Fibroblast of lung (primary cell): ENCODE measurements at regions not wholly inside any gene's neighbourhood (a gene's known extent, or its start where the extent isn't known, plus 50 kb on each side); places are given as distances from the start of the nearest gene placed in this dataset.

Source experiments
- DNase-seq, 2 donors: peaks; one replicate each; pipeline versions ENCODE4 v3.0.0 to v3.0.0-alpha.2; 2010; ENCODE audit warnings: low read depth in 2 of 2
- H2AFZ ChIP-seq: 2 replicates; pipeline ENCODE4 v1.5.1; 2012; ENCODE audit warnings: low read length, control low read depth, inconsistent platforms
- H3K27ac ChIP-seq: 2 replicates; pipeline ENCODE4 v1.5.1; 2011; ENCODE audit warnings: low read length, control low read depth; ENCODE audit not compliant: insufficient read depth
- H3K27me3 ChIP-seq: 2 replicates; pipeline ENCODE4 v1.5.1; 2011; ENCODE audit warnings: mild to moderate bottlenecking, low read length; ENCODE audit not compliant: control insufficient read depth, insufficient read depth
- H3K36me3 ChIP-seq: 2 replicates; pipeline ENCODE4 v1.5.1; 2011; ENCODE audit warnings: low read length; ENCODE audit not compliant: control insufficient read depth, insufficient read depth
- H3K4me1 ChIP-seq: 2 replicates; pipeline ENCODE4 v1.5.1; 2011; ENCODE audit warnings: low read length; ENCODE audit not compliant: control insufficient read depth, insufficient read depth; ENCODE audit errors: extremely low read depth
- H3K4me2 ChIP-seq: 2 replicates; pipeline ENCODE4 v1.5.1; 2011; ENCODE audit warnings: low read length, control low read depth; ENCODE audit not compliant: insufficient read depth; ENCODE audit errors: extremely low read depth
- H3K4me3 ChIP-seq, 4 experiments: fragments of 200-600 bp in 1 of 4; sonication (generic) in 1 of 4; replicated peaks in 1 of 4; 2 replicates each; pipeline ENCODE4 v1.5.1; 2011 to 2016; ENCODE audit warnings: low read length in 4 of 4, low read depth in 3 of 4, mild to moderate bottlenecking in 3 of 4, control low read depth in 2 of 4, inconsistent platforms in 1 of 4, mixed read lengths in 1 of 4; ENCODE audit not compliant: insufficient read depth in 1 of 4; ENCODE audit errors: control extremely low read depth in 1 of 4
- H3K79me2 ChIP-seq: 2 replicates; pipeline ENCODE4 v1.5.1; 2012; ENCODE audit warnings: mild to moderate bottlenecking, low read length, inconsistent platforms; ENCODE audit not compliant: control insufficient read depth, insufficient read depth
- H3K9ac ChIP-seq: 2 replicates; pipeline ENCODE4 v1.5.1; 2011; ENCODE audit warnings: mild to moderate bottlenecking, low read length, control low read depth; ENCODE audit not compliant: insufficient read depth
- H3K9me3 ChIP-seq: 2 replicates; pipeline ENCODE4 v1.5.1; 2012; ENCODE audit warnings: low read depth, low read length; ENCODE audit not compliant: control insufficient read depth, insufficient read depth
- H4K20me1 ChIP-seq: 2 replicates; pipeline ENCODE4 v1.5.1; 2011; ENCODE audit warnings: low read length; ENCODE audit not compliant: control insufficient read depth, insufficient read depth; ENCODE audit errors: extremely low read depth
- EZH2 ChIP-seq: IDR thresholded peaks from 2 replicates; pipeline ENCODE4 v1.5.1; 2012; ENCODE audit warnings: low read length, control low read depth, mild to moderate bottlenecking; ENCODE audit errors: missing control alignments
- TF ChIP-seq, protein P1 (sequence below), 2 donors: IDR thresholded peaks in 1 of 2; conservative IDR thresholded peaks in 1 of 2; 1 replicate in 1 of 2; 2 replicates in 1 of 2; pipeline ENCODE4 v1.5.1; 2011 to 2012; ENCODE audit warnings: low read length in 2 of 2, control low read depth in 1 of 2, inconsistent platforms in 1 of 2, low read depth in 1 of 2, mild to moderate bottlenecking in 1 of 2

DNA sequence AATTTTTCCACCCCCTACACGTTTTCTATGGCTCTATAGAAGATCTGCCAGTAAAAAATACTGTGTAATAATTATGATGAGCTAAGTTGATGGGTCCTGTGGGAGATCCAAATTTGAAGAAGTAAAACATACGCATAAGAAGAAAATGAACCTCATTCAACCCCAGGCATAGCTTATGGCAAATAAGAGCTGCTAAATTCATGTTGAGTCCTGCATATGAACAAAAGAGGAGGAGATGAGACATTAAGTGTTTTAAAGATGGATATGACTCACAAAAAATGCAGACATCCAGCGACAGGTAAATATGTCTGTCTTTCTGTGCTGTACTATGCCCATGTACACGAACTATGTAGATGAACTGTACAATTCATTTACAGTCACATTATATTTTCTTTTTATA lies 101.9 kb downstream of the LIG4 start:
- Histone ChIP-seq H4K20me1 (no peaks in the 10 kb centered on the region), H3K4me1 (no peaks in the 10 kb centered on the region), H3K27ac (no peak overlapping the region), H2AFZ (no peak overlapping the region), H3K9ac (no peak overlapping the region), H3K4me3 (no peak overlapping the region), H3K27me3 (no peaks in the 10 kb centered on the region), H3K36me3 (no peaks in the 10 kb centered on the region), H3K4me2 (no peak overlapping the region), H3K79me2 (no peaks in the 10 kb centered on the region), H3K9me3 (no peaks in the 10 kb centered on the region)
- DNase-seq: no peak
- TF ChIP-seq, protein P1, sequence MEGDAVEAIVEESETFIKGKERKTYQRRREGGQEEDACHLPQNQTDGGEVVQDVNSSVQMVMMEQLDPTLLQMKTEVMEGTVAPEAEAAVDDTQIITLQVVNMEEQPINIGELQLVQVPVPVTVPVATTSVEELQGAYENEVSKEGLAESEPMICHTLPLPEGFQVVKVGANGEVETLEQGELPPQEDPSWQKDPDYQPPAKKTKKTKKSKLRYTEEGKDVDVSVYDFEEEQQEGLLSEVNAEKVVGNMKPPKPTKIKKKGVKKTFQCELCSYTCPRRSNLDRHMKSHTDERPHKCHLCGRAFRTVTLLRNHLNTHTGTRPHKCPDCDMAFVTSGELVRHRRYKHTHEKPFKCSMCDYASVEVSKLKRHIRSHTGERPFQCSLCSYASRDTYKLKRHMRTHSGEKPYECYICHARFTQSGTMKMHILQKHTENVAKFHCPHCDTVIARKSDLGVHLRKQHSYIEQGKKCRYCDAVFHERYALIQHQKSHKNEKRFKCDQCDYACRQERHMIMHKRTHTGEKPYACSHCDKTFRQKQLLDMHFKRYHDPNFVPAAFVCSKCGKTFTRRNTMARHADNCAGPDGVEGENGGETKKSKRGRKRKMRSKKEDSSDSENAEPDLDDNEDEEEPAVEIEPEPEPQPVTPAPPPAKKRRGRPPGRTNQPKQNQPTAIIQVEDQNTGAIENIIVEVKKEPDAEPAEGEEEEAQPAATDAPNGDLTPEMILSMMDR (conservative IDR thresholded peaks at IDR 0.05 in 1 of 2, IDR thresholded peaks at IDR 0.05 in 1 of 2; ENCODE audit: low read depth in 1 of 2, low read length in 2 of 2): no peak
- no peak for TF ChIP-seq EZH2

DNA sequence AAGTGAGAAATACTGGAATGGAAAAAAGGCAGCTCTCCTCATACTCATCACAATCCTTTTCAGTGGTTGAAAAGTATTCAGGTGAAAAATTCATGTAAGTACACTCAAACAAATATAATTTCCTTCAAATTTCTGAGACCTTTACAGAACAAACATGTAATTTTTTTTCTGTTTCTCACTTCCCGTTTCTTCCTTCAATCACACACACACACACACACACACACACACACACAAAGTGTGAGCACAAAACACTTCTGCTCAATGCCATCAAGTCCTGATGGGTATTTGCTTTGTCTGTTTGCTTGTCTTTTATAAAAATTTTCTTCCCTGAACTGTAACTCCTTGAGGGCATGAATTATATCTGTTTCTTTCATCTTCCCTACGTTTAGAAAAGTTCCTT lies 110.6 kb downstream of the LIG4 start:
- no peak for DNase-seq
- no peaks in the 10 kb centered on the region for H3K4me1 ChIP-seq
- no peaks in the 10 kb centered on the region for H3K27me3 ChIP-seq
- H3K9ac ChIP-seq: no peak overlapping the region
- H3K4me3 ChIP-seq: no peak overlapping the region
- no peak overlapping the region for H3K27ac ChIP-seq
- no peak overlapping the region for H2AFZ ChIP-seq
- H4K20me1 ChIP-seq: no peaks in the 10 kb centered on the region
- H3K9me3 ChIP-seq: no peaks in the 10 kb centered on the region
- H3K36me3 ChIP-seq: no peaks in the 10 kb centered on the region
- no peak overlapping the region for H3K4me2 ChIP-seq
- no peak for TF ChIP-seq EZH2
- TF ChIP-seq, protein P1 (conservative IDR thresholded peaks at IDR 0.05 in 1 of 2, IDR thresholded peaks at IDR 0.05 in 1 of 2; ENCODE audit: low read depth in 1 of 2, low read length in 2 of 2): no peak
- H3K79me2 ChIP-seq: no peaks in the 10 kb centered on the region

DNA sequence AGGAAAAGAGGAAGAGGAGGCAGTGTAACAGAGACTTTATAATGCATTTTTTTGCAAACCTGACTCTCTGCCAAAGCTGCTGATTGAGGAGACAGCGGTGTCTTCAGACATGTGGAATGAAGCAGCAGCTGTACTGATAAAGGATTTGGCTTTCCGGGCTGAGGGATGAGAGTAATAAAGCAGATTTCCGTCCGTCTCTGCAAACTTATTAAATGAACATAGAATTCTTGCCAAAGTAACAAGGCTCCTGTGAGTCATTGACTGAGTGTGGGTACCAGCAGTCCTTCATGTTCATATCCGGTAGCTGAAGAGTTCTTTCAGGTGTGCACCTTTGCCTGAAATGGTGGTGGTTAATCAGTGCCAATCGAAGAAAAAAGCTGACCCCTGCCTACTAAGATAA lies 112.6 kb downstream of the LIG4 start:
- Histone ChIP-seq H3K4me1 (no peaks in the 10 kb centered on the region), H3K9ac (no peak overlapping the region), H3K4me2 (no peak overlapping the region), H3K9me3 (no peaks in the 10 kb centered on the region), H2AFZ (no peak overlapping the region), H3K27ac (no peak overlapping the region), H3K36me3 (no peaks in the 10 kb centered on the region), H3K27me3 (no peaks in the 10 kb centered on the region), H3K4me3 (no peak overlapping the region), H3K79me2 (no peaks in the 10 kb centered on the region), H4K20me1 (no peaks in the 10 kb centered on the region)
- no peak for TF ChIP-seq EZH2
- TF ChIP-seq, protein P1 (conservative IDR thresholded peaks at IDR 0.05 in 1 of 2, IDR thresholded peaks at IDR 0.05 in 1 of 2; ENCODE audit: low read depth in 1 of 2, low read length in 2 of 2): no peak
- peak in 1 of 2 donors; percentile 1 for DNase-seq
